PC-9 (cell line): ENCODE measurements at regions not wholly inside any gene's neighbourhood (a gene's known extent, or its start where the extent isn't known, plus 50 kb on each side); places are given as distances from the start of the nearest gene placed in this dataset.

Source experiments
- BruUV-seq: library from RNA; stranded (reverse); fragments of 400-500 nt; replicated peaks from 2 replicates; lab custom pipeline; 2021; lab: Mats Ljungman, UMichigan
- CTCF ChIA-PET: fragments of 300-600 bp; sonication (Branson Sonifier 250); formaldehyde crosslinking; loops from one replicate; lab custom pipeline; 2022; ENCODE audit warnings: antibody characterized with exemption; lab: Charles Lee
- POLR2A ChIA-PET: fragments of 300-600 bp; sonication (Branson Sonifier 250); formaldehyde crosslinking; loops from one replicate; lab custom pipeline; 2022; ENCODE audit warnings: antibody characterized with exemption; ENCODE audit not compliant: unreplicated experiment; lab: Charles Lee
- DNase-seq, 2 experiments: peaks; one replicate each; pipeline versions ENCODE4 v3.0.0 to v3.0.0-alpha.2; 2015 to 2022; ENCODE audit warnings: mixed read lengths in 1 of 2
- H2AFZ ChIP-seq: fragments of 200-600 bp; sonication (generic); 2 replicates; pipeline ENCODE4 v1.8.1; 2017; ENCODE audit warnings: antibody characterized with exemption
- H3F3A ChIP-seq: fragments of 200-600 bp; sonication (generic); 2 replicates; pipeline ENCODE4 v1.8.1; 2017; ENCODE audit warnings: antibody characterized with exemption, mild to moderate bottlenecking, low read depth; ENCODE audit not compliant: insufficient read depth
- H3K27ac ChIP-seq: fragments of 200-600 bp; sonication (generic); 2 replicates; pipeline ENCODE4 v1.6.1; 2016; ENCODE audit warnings: mixed run types
- H3K27me3 ChIP-seq: fragments of 200-600 bp; sonication (generic); 2 replicates; pipeline ENCODE4 v1.6.1; 2016; ENCODE audit warnings: low read depth, mixed run types; ENCODE audit not compliant: insufficient read depth
- H3K36me3 ChIP-seq: fragments of 200-600 bp; sonication (generic); 2 replicates; pipeline ENCODE4 v1.6.1; 2016; ENCODE audit warnings: low read depth, mixed run types
- H3K4me1 ChIP-seq: fragments of 200-600 bp; sonication (generic); replicated peaks from 2 replicates; pipeline ENCODE4 v1.6.1; 2016; ENCODE audit warnings: mixed run types; ENCODE audit not compliant: insufficient read depth
- H3K4me2 ChIP-seq: fragments of 200-600 bp; sonication (generic); 2 replicates; pipeline ENCODE4 v1.6.1; 2017; ENCODE audit warnings: mixed run types
- H3K4me3 ChIP-seq: fragments of 200-600 bp; sonication (generic); 2 replicates; pipeline ENCODE4 v1.6.1; 2016; ENCODE audit warnings: mixed run types
- H3K79me2 ChIP-seq: fragments of 200-600 bp; sonication (generic); 2 replicates; pipeline ENCODE4 v1.6.1; 2017; ENCODE audit warnings: low read depth, mixed run types
- H3K9me2 ChIP-seq: fragments of 200-600 bp; sonication (generic); 2 replicates; pipeline ENCODE4 v1.8.1; 2017; ENCODE audit warnings: mild to moderate bottlenecking; ENCODE audit not compliant: insufficient read depth
- H3K9me3 ChIP-seq: fragments of 200-600 bp; sonication (generic); 2 replicates; pipeline ENCODE4 v1.8.1; 2016; ENCODE audit warnings: low read depth; ENCODE audit not compliant: insufficient read depth
- H4K20me1 ChIP-seq: fragments of 200-600 bp; sonication (generic); 2 replicates; pipeline ENCODE4 v1.8.1; 2017; ENCODE audit not compliant: insufficient read depth
- CTCF ChIP-seq: fragments of 200-600 bp; sonication (generic); conservative IDR thresholded peaks from 2 replicates; pipeline ENCODE4 v1.6.1; 2017; ENCODE audit warnings: mixed run types, antibody characterized with exemption, mild to moderate bottlenecking, moderate library complexity
- EZH2 ChIP-seq: fragments of 200-600 bp; sonication (generic); IDR thresholded peaks from 2 replicates; pipeline ENCODE4 v1.8.0; 2017; ENCODE audit warnings: antibody characterized with exemption, low read depth
- intact Hi-C: fragments of 100-400 bp; cut with micrococcal nuclease; formaldehyde crosslinking; loops from one replicate; pipeline ENCODE4 v1.10.0; 2022; ENCODE audit not compliant: unreplicated experiment

GRCh38 chr5:58122157-58122556 is 337.7 kb downstream of the PLK2 start:
- H3K4me2 ChIP-seq = no peak overlapping the region
- no peak overlapping the region for H3K4me3 ChIP-seq
- no peaks in the 10 kb centered on the region for H4K20me1 ChIP-seq
- H3K36me3 ChIP-seq = no peaks in the 10 kb centered on the region
- DNase-seq = no peak
- no peaks in the 10 kb centered on the region for H3K9me2 ChIP-seq
- no peaks in the 10 kb centered on the region for H3K79me2 ChIP-seq
- no peak overlapping the region for H3K27ac ChIP-seq
- no TSS peak for BruUV-seq
- POLR2A ChIA-PET = no interaction called here
- no peaks in the 10 kb centered on the region for H3K9me3 ChIP-seq
- H2AFZ ChIP-seq = no peak overlapping the region
- H3K4me1 ChIP-seq = no peaks in the 10 kb centered on the region
- H3K27me3 ChIP-seq = no peaks in the 10 kb centered on the region
- intact Hi-C loops = no loop called here
- H3F3A ChIP-seq = no peaks in the 10 kb centered on the region
- TF ChIP-seq CTCF (no peak), EZH2 (no peak)
- CTCF ChIA-PET = no interaction called here

GRCh38 chr5:58121391-58121790 is 338.5 kb downstream of the PLK2 start:
- H3K4me3 ChIP-seq = no peak overlapping the region
- no peak for DNase-seq
- H3F3A ChIP-seq = no peaks in the 10 kb centered on the region
- H2AFZ ChIP-seq = no peak overlapping the region
- no peaks in the 10 kb centered on the region for H4K20me1 ChIP-seq
- no peaks in the 10 kb centered on the region for H3K9me2 ChIP-seq
- H3K9me3 ChIP-seq = no peaks in the 10 kb centered on the region
- H3K79me2 ChIP-seq = no peaks in the 10 kb centered on the region
- intact Hi-C loops = no loop called here
- no peak overlapping the region for H3K4me2 ChIP-seq
- no peaks in the 10 kb centered on the region for H3K27me3 ChIP-seq
- ChIA-PET CTCF (no interaction called here), POLR2A (no interaction called here)
- H3K27ac ChIP-seq = no peak overlapping the region
- no peaks in the 10 kb centered on the region for H3K4me1 ChIP-seq
- no peaks in the 10 kb centered on the region for H3K36me3 ChIP-seq
- TF ChIP-seq EZH2 = no peak
- no peak for TF ChIP-seq CTCF
- BruUV-seq = no TSS peak

- Histone ChIP-seq H3K27me3 (no peaks in the 10 kb centered on the region), H3K4me2 (no peak overlapping the region), H3K36me3 (no peaks in the 10 kb centered on the region), H3K9me3 (0 out of 2 replicates have a peak, but pooled peaks cover 6% of the 10 kb centered on the region), H3K9me2 (no peaks in the 10 kb centered on the region), H3K4me3 (no peak overlapping the region), H4K20me1 (no peaks in the 10 kb centered on the region), H3K27ac (no peak overlapping the region), H2AFZ (no peak overlapping the region), H3K4me1 (no peaks in the 10 kb centered on the region), H3K79me2 (no peaks in the 10 kb centered on the region), H3F3A (no peaks in the 10 kb centered on the region)
- TF ChIP-seq EZH2 (no peak), CTCF (no peak)
- BruUV-seq = no TSS peak
- ChIA-PET POLR2A (no interaction called here), CTCF (no interaction called here)
- DNase-seq = no peak
- intact Hi-C loops = no loop called here
Observed at GRCh38 chr5:58117542-58117941, 342.3 kb downstream of the PLK2 start.
